IMR-90 (cell line): ENCODE measurements at regions not wholly inside any gene's neighbourhood (a gene's known extent, or its start where the extent isn't known, plus 50 kb on each side); places are given as distances from the start of the nearest gene placed in this dataset.

ENCODE experiments used
- ATAC-seq: fragments of 200-7000 bp; cut with Tn5 transposase; 2 replicates; pipeline ENCODE4 v1.9.1; 2020; ENCODE audit warnings: low read depth, mild to moderate bottlenecking, moderate library complexity
- BruUV-seq: library from RNA; stranded (reverse); fragments of 400-500 nt; replicated peaks from 2 replicates; lab custom pipeline; 2021; lab: Mats Ljungman, UMichigan
- CTCF ChIA-PET: fragments of 300-600 bp; formaldehyde crosslinking; extraction: SDS; loops from one replicate; lab custom pipeline; 2021; ENCODE audit warnings: antibody characterized with exemption; lab: Yijun Ruan, JAX
- POLR2A ChIA-PET: fragments of 300-600 bp; sonication (Branson Sonifier 250); formaldehyde crosslinking; loops from one replicate; lab custom pipeline; 2022; ENCODE audit warnings: antibody characterized with exemption; ENCODE audit not compliant: unreplicated experiment; lab: Charles Lee
- DNase-seq: peaks from one replicate; pipeline ENCODE4 v3.0.0; 2013
- H2AFZ ChIP-seq: replicated peaks from 2 replicates; pipeline ENCODE3; 2013; ENCODE audit warnings: low read length, mild to moderate bottlenecking; ENCODE audit not compliant: poor library complexity
- H2AK5ac ChIP-seq: 2 replicates; pipeline ENCODE4 v1.6.1; 2013; ENCODE audit warnings: low read depth, low read length, inconsistent platforms
- H2AK9ac ChIP-seq: replicated peaks from 2 replicates; pipeline ENCODE3; 2013; ENCODE audit warnings: mild to moderate bottlenecking, low read depth, low read length, moderate library complexity; ENCODE audit not compliant: poor library complexity
- H2BK120ac ChIP-seq: 2 replicates; pipeline ENCODE4 v1.6.1; 2013; ENCODE audit warnings: low read depth, low read length, inconsistent platforms
- H2BK15ac ChIP-seq: 3 replicates; pipeline ENCODE4 v1.6.1; 2013; ENCODE audit warnings: low read depth, low read length, inconsistent platforms
- H2BK20ac ChIP-seq: 2 replicates; pipeline ENCODE4 v1.6.1; 2013; ENCODE audit warnings: low read depth, mild to moderate bottlenecking, inconsistent platforms, low read length, moderate library complexity
- H2BK5ac ChIP-seq: 2 replicates; pipeline ENCODE4 v1.6.1; 2013; ENCODE audit warnings: mild to moderate bottlenecking, low read depth, low read length, inconsistent platforms; ENCODE audit not compliant: poor library complexity, severe bottlenecking
- H3K14ac ChIP-seq: replicated peaks from 2 replicates; pipeline ENCODE4 v1.6.1; 2013; ENCODE audit warnings: low read depth, low read length, inconsistent platforms
- H3K18ac ChIP-seq: 2 replicates; pipeline ENCODE4 v1.6.1; 2013; ENCODE audit warnings: low read depth, low read length, control low read depth
- H3K23ac ChIP-seq: 2 replicates; pipeline ENCODE4 v1.6.1; 2013; ENCODE audit warnings: low read depth, low read length, inconsistent platforms
- H3K27ac ChIP-seq: 2 replicates; pipeline ENCODE4 v1.5.1; 2013; ENCODE audit warnings: mild to moderate bottlenecking, control low read depth, low read length; ENCODE audit not compliant: insufficient read depth
- H3K27me3 ChIP-seq: 2 replicates; pipeline ENCODE4 v1.6.1; 2013; ENCODE audit warnings: low read length; ENCODE audit not compliant: control insufficient read depth, insufficient read depth
- H3K36me3 ChIP-seq: 2 replicates; pipeline ENCODE4 v1.6.1; 2013; ENCODE audit warnings: low read length, mixed read lengths; ENCODE audit not compliant: control insufficient read depth, insufficient read depth
- H3K4ac ChIP-seq: 2 replicates; pipeline ENCODE4 v1.6.1; 2013; ENCODE audit warnings: low read depth, low read length, inconsistent platforms
- H3K4me1 ChIP-seq: 2 replicates; pipeline ENCODE4 v1.6.1; 2013; ENCODE audit warnings: low read length, mixed read lengths; ENCODE audit not compliant: control insufficient read depth, insufficient read depth
- H3K4me2 ChIP-seq: 2 replicates; pipeline ENCODE4 v1.6.1; 2013; ENCODE audit warnings: low read depth, mild to moderate bottlenecking, control low read depth, low read length, moderate library complexity
- H3K4me3 ChIP-seq: 2 replicates; pipeline ENCODE4 v1.5.1; 2013; ENCODE audit warnings: low read depth, mild to moderate bottlenecking, control low read depth, low read length, moderate library complexity; ENCODE audit not compliant: insufficient read depth
- H3K56ac ChIP-seq: 2 replicates; pipeline ENCODE4 v1.6.1; 2013; ENCODE audit warnings: low read length, inconsistent platforms; ENCODE audit not compliant: insufficient read depth; ENCODE audit errors: extremely low read depth
- H3K79me1 ChIP-seq, 2 experiments: 2 replicates each; pipeline ENCODE4 v1.6.1; 2013; ENCODE audit warnings: low read length in 2 of 2, inconsistent platforms in 1 of 2, low read depth in 1 of 2
- H3K9ac ChIP-seq: 2 replicates; pipeline ENCODE4 v1.6.1; 2013; ENCODE audit warnings: low read depth, low read length, control low read depth
- H3K9me1 ChIP-seq: 2 replicates; pipeline ENCODE4 v1.6.1; 2013; ENCODE audit warnings: low read length, inconsistent platforms; ENCODE audit not compliant: insufficient read depth
- H3K9me3 ChIP-seq: 2 replicates; pipeline ENCODE4 v1.6.1; 2013; ENCODE audit warnings: low read length; ENCODE audit not compliant: control insufficient read depth, insufficient read depth
- H4K20me1 ChIP-seq: 2 replicates; pipeline ENCODE4 v1.6.1; 2013; ENCODE audit warnings: low read length, inconsistent platforms; ENCODE audit not compliant: insufficient read depth
- H4K5ac ChIP-seq: 2 replicates; pipeline ENCODE4 v1.6.1; 2013; ENCODE audit warnings: mild to moderate bottlenecking, low read depth, low read length, control low read depth
- H4K8ac ChIP-seq, 2 experiments: 2 replicates each; pipeline ENCODE4 v1.6.1; 2013; ENCODE audit warnings: low read depth in 2 of 2, low read length in 2 of 2, control low read depth in 1 of 2, inconsistent platforms in 1 of 2
- H4K91ac ChIP-seq: 2 replicates; pipeline ENCODE4 v1.6.1; 2013; ENCODE audit warnings: low read depth, low read length, inconsistent platforms; ENCODE audit not compliant: insufficient read depth
- BHLHE40 ChIP-seq: fragments of 150-350 bp; IDR thresholded peaks from 2 replicates; pipeline ENCODE4 v1.6.1; 2016; ENCODE audit warnings: mild to moderate bottlenecking, low read depth, low read length
- CEBPB ChIP-seq: IDR thresholded peaks from 2 replicates; pipeline ENCODE4 v1.6.1; 2012; ENCODE audit warnings: low read depth, low read length, improper control_type of control experiment
- CHD1 ChIP-seq: IDR thresholded peaks from 2 replicates; pipeline ENCODE4 v1.6.1; 2012; ENCODE audit warnings: low read depth, low read length, improper control_type of control experiment
- FOS ChIP-seq: fragments of 150-350 bp; IDR thresholded peaks from 2 replicates; pipeline ENCODE4 v1.6.1; 2016; ENCODE audit warnings: low read depth, low read length
- MXI1 ChIP-seq: IDR thresholded peaks from 2 replicates; pipeline ENCODE4 v1.6.1; 2012; ENCODE audit warnings: low read depth, mild to moderate bottlenecking, low read length, moderate library complexity, borderline replicate concordance
- NFE2L2 ChIP-seq: fragments of 150-350 bp; IDR thresholded peaks from 2 replicates; pipeline ENCODE4 v1.6.1; 2016; ENCODE audit warnings: low read depth, mild to moderate bottlenecking, low read length
- POLR2A ChIP-seq: IDR thresholded peaks from 2 replicates; pipeline ENCODE4 v1.6.1; 2012; ENCODE audit warnings: mild to moderate bottlenecking, low read depth, low read length
- RAD21 ChIP-seq: IDR thresholded peaks from 2 replicates; pipeline ENCODE4 v1.6.1; 2012; ENCODE audit warnings: low read length, improper control_type of control experiment
- RCOR1 ChIP-seq: IDR thresholded peaks from 2 replicates; pipeline ENCODE4 v1.6.1; 2012; ENCODE audit warnings: mild to moderate bottlenecking, low read length, improper control_type of control experiment; ENCODE audit not compliant: insufficient replicate concordance
- RFX5 ChIP-seq: IDR thresholded peaks from 2 replicates; pipeline ENCODE4 v1.8.0; 2012; ENCODE audit warnings: low read depth, mild to moderate bottlenecking, low read length, moderate library complexity
- whole genome bisulfite sequencing, 2 experiments: methylation state at CpG; one replicate each; pipeline versions ENCODE4 v1.1.5 to v1.1.7; 2013; ENCODE audit warnings: missing lambda C conversion rate in 2 of 2; ENCODE audit not compliant: insufficient read length in 1 of 2; ENCODE audit errors: extremely low coverage in 2 of 2; 5-methylcytosine and 5-hydroxymethylcytosine counted together
- dilution Hi-C: fragments of 300-500 bp; cut with HindIII; formaldehyde crosslinking; loops from one replicate; pipeline ENCODE4 v1.14.3; 2018; ENCODE audit warnings: low sequenced_read_pairs; ENCODE audit not compliant: unreplicated experiment
- in situ Hi-C: fragments of 300-500 bp; cut with MboI; formaldehyde crosslinking; loops from 3 replicates; pipeline ENCODE4 v1.14.3; 2019; ENCODE audit warnings: low sequenced_read_pairs, inconsistent platforms, mixed read lengths
- intact Hi-C: fragments of 100-400 bp; cut with micrococcal nuclease; formaldehyde crosslinking; loops from 2 replicates; pipeline ENCODE4 v1.10.0; 2022
- TF ChIP-seq, protein P1 (sequence below): conservative IDR thresholded peaks from 2 replicates; pipeline ENCODE4 v1.5.1; 2012; ENCODE audit warnings: mild to moderate bottlenecking, low read depth, low read length, improper control_type of control experiment
- TF ChIP-seq, protein P2 (sequence below): fragments of 150-350 bp; IDR thresholded peaks from 2 replicates; pipeline ENCODE4 v1.6.1; 2017; ENCODE audit warnings: mild to moderate bottlenecking, antibody characterized with exemption, low read length, low read depth

DNA sequence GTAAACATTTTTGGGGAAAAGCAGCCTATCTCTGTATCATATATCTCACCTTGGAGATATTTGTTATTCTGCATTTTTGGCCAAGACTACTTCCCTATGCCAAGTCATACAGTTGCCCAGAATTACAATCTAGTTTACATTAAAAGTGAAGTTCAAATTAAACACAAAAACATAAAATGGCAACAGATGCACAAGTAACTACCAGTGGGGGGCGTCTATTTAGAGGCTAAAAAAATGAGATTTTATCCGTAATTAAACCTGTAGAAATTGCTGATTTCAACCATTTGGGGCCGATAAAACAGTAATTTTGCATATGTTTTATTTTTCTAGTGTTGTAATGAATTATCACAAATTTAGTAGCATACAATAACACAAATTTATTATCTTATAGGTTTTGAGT lies 787.1 kb upstream of the CHD1 start:
- H4K8ac ChIP-seq = no peak overlapping the region
- H3K9me3 ChIP-seq = peaks cover 3% of the 10 kb centered on the region
- H3K56ac ChIP-seq = no peak overlapping the region
- in situ Hi-C loops = no loop called here
- ATAC-seq = no peak
- H4K5ac ChIP-seq = no peak overlapping the region
- no peak overlapping the region for H3K4me3 ChIP-seq
- WGBS, 2 experiments = no CpG with 5 or more reads among the region's 3 CpGs
- H2AK9ac ChIP-seq = no peak overlapping the region
- no peaks in the 10 kb centered on the region for H3K36me3 ChIP-seq
- ChIA-PET CTCF (no interaction called here), POLR2A (no interaction called here)
- H2BK20ac ChIP-seq = no peak overlapping the region
- H3K23ac ChIP-seq = no peak overlapping the region
- H3K4ac ChIP-seq = no peak overlapping the region
- intact Hi-C loops = no loop called here
- BruUV-seq = no TSS peak
- no peaks in the 10 kb centered on the region for H3K4me1 ChIP-seq
- DNase-seq = no peak
- no peak overlapping the region for H3K14ac ChIP-seq
- no peak overlapping the region for H2AK5ac ChIP-seq
- dilution Hi-C loops = no loop called here
- no peak overlapping the region for H2BK5ac ChIP-seq
- no peaks in the 10 kb centered on the region for H4K20me1 ChIP-seq
- H3K27ac ChIP-seq = no peak overlapping the region
- TF ChIP-seq NFE2L2 (no peak), POLR2A (no peak), FOS (no peak), MXI1 (no peak), CEBPB (no peak), RFX5 (no peak), BHLHE40 (no peak), CHD1 (no peak), RCOR1 (no peak), RAD21 (no peak)
- TF ChIP-seq, protein P1, sequence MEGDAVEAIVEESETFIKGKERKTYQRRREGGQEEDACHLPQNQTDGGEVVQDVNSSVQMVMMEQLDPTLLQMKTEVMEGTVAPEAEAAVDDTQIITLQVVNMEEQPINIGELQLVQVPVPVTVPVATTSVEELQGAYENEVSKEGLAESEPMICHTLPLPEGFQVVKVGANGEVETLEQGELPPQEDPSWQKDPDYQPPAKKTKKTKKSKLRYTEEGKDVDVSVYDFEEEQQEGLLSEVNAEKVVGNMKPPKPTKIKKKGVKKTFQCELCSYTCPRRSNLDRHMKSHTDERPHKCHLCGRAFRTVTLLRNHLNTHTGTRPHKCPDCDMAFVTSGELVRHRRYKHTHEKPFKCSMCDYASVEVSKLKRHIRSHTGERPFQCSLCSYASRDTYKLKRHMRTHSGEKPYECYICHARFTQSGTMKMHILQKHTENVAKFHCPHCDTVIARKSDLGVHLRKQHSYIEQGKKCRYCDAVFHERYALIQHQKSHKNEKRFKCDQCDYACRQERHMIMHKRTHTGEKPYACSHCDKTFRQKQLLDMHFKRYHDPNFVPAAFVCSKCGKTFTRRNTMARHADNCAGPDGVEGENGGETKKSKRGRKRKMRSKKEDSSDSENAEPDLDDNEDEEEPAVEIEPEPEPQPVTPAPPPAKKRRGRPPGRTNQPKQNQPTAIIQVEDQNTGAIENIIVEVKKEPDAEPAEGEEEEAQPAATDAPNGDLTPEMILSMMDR = no peak
- TF ChIP-seq, protein P2, sequence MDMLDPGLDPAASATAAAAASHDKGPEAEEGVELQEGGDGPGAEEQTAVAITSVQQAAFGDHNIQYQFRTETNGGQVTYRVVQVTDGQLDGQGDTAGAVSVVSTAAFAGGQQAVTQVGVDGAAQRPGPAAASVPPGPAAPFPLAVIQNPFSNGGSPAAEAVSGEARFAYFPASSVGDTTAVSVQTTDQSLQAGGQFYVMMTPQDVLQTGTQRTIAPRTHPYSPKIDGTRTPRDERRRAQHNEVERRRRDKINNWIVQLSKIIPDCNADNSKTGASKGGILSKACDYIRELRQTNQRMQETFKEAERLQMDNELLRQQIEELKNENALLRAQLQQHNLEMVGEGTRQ = no peak
- H3K4me2 ChIP-seq = no peak overlapping the region
- no peaks in the 10 kb centered on the region for H3K27me3 ChIP-seq
- no peak overlapping the region for H3K9ac ChIP-seq
- no peak overlapping the region for H2BK120ac ChIP-seq
- H3K9me1 ChIP-seq = no peaks in the 10 kb centered on the region
- H3K18ac ChIP-seq = no peak overlapping the region
- no peak overlapping the region for H2BK15ac ChIP-seq
- H4K91ac ChIP-seq = no peak overlapping the region
- no peak overlapping the region for H2AFZ ChIP-seq
- H3K79me1 ChIP-seq = no peaks in the 10 kb centered on the region
